ENCODE measurements at regions not wholly inside any gene's neighbourhood (a gene's known extent, or its start where the extent isn't known, plus 50 kb on each side); places are given as distances from the start of the nearest gene placed in this dataset.

DNA sequence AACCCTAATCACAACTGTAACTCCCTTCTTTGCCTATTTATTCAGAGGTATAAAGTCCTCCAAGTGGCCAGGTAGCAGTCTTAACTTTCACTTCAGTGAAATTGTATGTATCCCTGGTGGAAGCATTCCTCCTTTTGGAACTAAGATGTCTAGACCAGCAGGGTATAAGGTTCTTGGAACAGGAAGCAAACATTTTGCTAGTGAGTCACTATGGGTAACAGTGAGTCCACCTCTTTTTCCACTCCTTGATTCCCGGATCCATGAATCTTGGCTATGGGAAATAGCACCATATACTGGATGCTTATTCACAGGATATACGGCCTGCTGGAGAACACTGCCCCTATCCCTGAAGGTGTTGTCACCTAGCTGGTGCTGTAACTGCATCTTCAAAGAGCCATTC, 80.2 kb downstream of the KCNA5 start:
- Histone ChIP-seq H3K79me2 (ENCODE audit: control insufficient read depth, insufficient read depth, low read length) (no peaks in the 10 kb centered on the region), H2AFZ (ENCODE audit: control insufficient read depth, low read depth, low read length) (no peak overlapping the region), H3K27me3 (replicated peaks in 1 of 2; ENCODE audit: control insufficient read depth in 2 of 2, insufficient read depth in 2 of 2, low read length in 1 of 2) (no peaks in the 10 kb centered on the region; a peak in 1 of 4 replicates), H4K20me1 (ENCODE audit: control insufficient read depth, insufficient read depth) (no peaks in the 10 kb centered on the region), H3K4me2 (ENCODE audit: control insufficient read depth, insufficient read depth) (no peak overlapping the region), H3K9ac (ENCODE audit: control insufficient read depth, insufficient read depth, low read length) (no peak overlapping the region), H3K36me3 (ENCODE audit: control insufficient read depth in 2 of 2, insufficient read depth in 2 of 2, low read length in 1 of 2) (no peaks in the 10 kb centered on the region), H3K9me3 (replicated peaks; ENCODE audit: control insufficient read depth, insufficient read depth, low read length) (no peaks in the 10 kb centered on the region), H3K4me3 (no peak overlapping the region), H3K4me1 (ENCODE audit: control insufficient read depth, insufficient read depth, low read length) (no peaks in the 10 kb centered on the region), H3K27ac (ENCODE audit: control insufficient read depth, insufficient read depth) (no peak overlapping the region)
- ChIA-PET SMC1A (ENCODE audit: uncharacterized antibody, unreplicated experiment) (no interaction called here), POLR2A (no interaction called here), RAD21 (ENCODE audit: unreplicated experiment) (no interaction called here), CTCF (no interaction called here)
- 21% methylated on average over 2 of the region's 2 CpGs for WGBS (ENCODE audit: insufficient coverage, insufficient replicate concordance, low lambda C conversion rate, missing lambda C conversion rate)
- no peak for ATAC-seq
- TF ChIP-seq POLR2AphosphoS5 (IDR thresholded peaks at IDR 0.05; ENCODE audit: low read length) (no peak), SMAD5 (IDR thresholded peaks at IDR 0.05; ENCODE audit: low read depth) (no peak), PAX8 (IDR thresholded peaks at IDR 0.05) (no peak), WRNIP1 (IDR thresholded peaks at IDR 0.05; ENCODE audit: borderline replicate concordance, low read depth, low read length) (no peak), TCF12 (IDR thresholded peaks at IDR 0.05; ENCODE audit: low read depth, low read length) (no peak)
- TF ChIP-seq, protein P1, sequence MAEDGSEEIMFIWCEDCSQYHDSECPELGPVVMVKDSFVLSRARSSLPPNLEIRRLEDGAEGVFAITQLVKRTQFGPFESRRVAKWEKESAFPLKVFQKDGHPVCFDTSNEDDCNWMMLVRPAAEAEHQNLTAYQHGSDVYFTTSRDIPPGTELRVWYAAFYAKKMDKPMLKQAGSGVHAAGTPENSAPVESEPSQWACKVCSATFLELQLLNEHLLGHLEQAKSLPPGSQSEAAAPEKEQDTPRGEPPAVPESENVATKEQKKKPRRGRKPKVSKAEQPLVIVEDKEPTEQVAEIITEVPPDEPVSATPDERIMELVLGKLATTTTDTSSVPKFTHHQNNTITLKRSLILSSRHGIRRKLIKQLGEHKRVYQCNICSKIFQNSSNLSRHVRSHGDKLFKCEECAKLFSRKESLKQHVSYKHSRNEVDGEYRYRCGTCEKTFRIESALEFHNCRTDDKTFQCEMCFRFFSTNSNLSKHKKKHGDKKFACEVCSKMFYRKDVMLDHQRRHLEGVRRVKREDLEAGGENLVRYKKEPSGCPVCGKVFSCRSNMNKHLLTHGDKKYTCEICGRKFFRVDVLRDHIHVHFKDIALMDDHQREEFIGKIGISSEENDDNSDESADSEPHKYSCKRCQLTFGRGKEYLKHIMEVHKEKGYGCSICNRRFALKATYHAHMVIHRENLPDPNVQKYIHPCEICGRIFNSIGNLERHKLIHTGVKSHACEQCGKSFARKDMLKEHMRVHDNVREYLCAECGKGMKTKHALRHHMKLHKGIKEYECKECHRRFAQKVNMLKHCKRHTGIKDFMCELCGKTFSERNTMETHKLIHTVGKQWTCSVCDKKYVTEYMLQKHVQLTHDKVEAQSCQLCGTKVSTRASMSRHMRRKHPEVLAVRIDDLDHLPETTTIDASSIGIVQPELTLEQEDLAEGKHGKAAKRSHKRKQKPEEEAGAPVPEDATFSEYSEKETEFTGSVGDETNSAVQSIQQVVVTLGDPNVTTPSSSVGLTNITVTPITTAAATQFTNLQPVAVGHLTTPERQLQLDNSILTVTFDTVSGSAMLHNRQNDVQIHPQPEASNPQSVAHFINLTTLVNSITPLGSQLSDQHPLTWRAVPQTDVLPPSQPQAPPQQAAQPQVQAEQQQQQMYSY (CRISPR knock-in tag; IDR thresholded peaks at IDR 0.05), result no peak
- TF ChIP-seq, protein P2, sequence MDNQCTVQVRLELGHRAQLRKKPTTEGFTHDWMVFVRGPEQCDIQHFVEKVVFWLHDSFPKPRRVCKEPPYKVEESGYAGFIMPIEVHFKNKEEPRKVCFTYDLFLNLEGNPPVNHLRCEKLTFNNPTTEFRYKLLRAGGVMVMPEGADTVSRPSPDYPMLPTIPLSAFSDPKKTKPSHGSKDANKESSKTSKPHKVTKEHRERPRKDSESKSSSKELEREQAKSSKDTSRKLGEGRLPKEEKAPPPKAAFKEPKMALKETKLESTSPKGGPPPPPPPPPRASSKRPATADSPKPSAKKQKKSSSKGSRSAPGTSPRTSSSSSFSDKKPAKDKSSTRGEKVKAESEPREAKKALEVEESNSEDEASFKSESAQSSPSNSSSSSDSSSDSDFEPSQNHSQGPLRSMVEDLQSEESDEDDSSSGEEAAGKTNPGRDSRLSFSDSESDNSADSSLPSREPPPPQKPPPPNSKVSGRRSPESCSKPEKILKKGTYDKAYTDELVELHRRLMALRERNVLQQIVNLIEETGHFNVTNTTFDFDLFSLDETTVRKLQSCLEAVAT (IDR thresholded peaks at IDR 0.05), result no peak
- TF ChIP-seq, protein P3, sequence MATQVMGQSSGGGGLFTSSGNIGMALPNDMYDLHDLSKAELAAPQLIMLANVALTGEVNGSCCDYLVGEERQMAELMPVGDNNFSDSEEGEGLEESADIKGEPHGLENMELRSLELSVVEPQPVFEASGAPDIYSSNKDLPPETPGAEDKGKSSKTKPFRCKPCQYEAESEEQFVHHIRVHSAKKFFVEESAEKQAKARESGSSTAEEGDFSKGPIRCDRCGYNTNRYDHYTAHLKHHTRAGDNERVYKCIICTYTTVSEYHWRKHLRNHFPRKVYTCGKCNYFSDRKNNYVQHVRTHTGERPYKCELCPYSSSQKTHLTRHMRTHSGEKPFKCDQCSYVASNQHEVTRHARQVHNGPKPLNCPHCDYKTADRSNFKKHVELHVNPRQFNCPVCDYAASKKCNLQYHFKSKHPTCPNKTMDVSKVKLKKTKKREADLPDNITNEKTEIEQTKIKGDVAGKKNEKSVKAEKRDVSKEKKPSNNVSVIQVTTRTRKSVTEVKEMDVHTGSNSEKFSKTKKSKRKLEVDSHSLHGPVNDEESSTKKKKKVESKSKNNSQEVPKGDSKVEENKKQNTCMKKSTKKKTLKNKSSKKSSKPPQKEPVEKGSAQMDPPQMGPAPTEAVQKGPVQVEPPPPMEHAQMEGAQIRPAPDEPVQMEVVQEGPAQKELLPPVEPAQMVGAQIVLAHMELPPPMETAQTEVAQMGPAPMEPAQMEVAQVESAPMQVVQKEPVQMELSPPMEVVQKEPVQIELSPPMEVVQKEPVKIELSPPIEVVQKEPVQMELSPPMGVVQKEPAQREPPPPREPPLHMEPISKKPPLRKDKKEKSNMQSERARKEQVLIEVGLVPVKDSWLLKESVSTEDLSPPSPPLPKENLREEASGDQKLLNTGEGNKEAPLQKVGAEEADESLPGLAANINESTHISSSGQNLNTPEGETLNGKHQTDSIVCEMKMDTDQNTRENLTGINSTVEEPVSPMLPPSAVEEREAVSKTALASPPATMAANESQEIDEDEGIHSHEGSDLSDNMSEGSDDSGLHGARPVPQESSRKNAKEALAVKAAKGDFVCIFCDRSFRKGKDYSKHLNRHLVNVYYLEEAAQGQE (IDR thresholded peaks at IDR 0.05; ENCODE audit: low read depth, low read length), result no peak
- TF ChIP-seq, protein P4, sequence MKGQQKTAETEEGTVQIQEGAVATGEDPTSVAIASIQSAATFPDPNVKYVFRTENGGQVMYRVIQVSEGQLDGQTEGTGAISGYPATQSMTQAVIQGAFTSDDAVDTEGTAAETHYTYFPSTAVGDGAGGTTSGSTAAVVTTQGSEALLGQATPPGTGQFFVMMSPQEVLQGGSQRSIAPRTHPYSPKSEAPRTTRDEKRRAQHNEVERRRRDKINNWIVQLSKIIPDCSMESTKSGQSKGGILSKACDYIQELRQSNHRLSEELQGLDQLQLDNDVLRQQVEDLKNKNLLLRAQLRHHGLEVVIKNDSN (IDR thresholded peaks at IDR 0.05; ENCODE audit: borderline replicate concordance, extremely low read length, insufficient read depth, low read depth, low read length), result no peak
- intact Hi-C loops (cut with micrococcal nuclease; ENCODE audit: unreplicated experiment) (no loop called here), in situ Hi-C loops (cut with MboI) (no loop called here)
- no peak for FAIRE-seq
- no TSS peak for BruUV-seq (replicated peaks)
- DNase-seq (ENCODE audit: low read depth, low spot score), result no peak

Measured in GM12878 (cell line).